HEK293 (cell line): ENCODE measurements at regions not wholly inside any gene's neighbourhood (a gene's known extent, or its start where the extent isn't known, plus 50 kb on each side); places are given as distances from the start of the nearest gene placed in this dataset.

Source experiments
- CTCF ChIA-PET: fragments of 350-600 bp; formaldehyde crosslinking; extraction: SDS; loops from one replicate; lab custom pipeline; 2021; ENCODE audit warnings: antibody characterized with exemption; lab: Yijun Ruan, JAX
- POLR2A ChIA-PET: fragments of 300-600 bp; formaldehyde crosslinking; extraction: SDS; loops from one replicate; lab custom pipeline; 2020; ENCODE audit warnings: antibody characterized with exemption, inconsistent platforms; lab: Yijun Ruan, JAX
- H3K27ac ChIP-seq: fragments of 200-500 bp; sonication (Bioruptor generic); 2 replicates; pipeline ENCODE4 v1.5.1; 2014; ENCODE audit warnings: low read depth, low read length, control low read depth, inconsistent platforms; ENCODE audit errors: extremely low read depth
- H3K36me3 ChIP-seq, 2 experiments: fragments of 200-500 bp in 1 of 2; sonication (Bioruptor generic) in 1 of 2; 1 replicate in 1 of 2; 2 replicates in 1 of 2; pipeline ENCODE4 v1.5.1; 2014 to 2017; ENCODE audit warnings: inconsistent platforms in 2 of 2, low read length in 2 of 2; ENCODE audit not compliant: control insufficient read depth in 2 of 2, insufficient read depth in 1 of 2
- H3K4me1 ChIP-seq: fragments of 200-500 bp; sonication (Bioruptor generic); 2 replicates; pipeline ENCODE4 v1.5.1; 2014; ENCODE audit warnings: mild to moderate bottlenecking, low read length, inconsistent platforms; ENCODE audit not compliant: control insufficient read depth, insufficient read depth
- H3K4me3 ChIP-seq: 2 replicates; pipeline ENCODE4 v1.5.1; 2011; ENCODE audit warnings: low read depth, mild to moderate bottlenecking, control low read depth, low read length, moderate library complexity
- H3K9me3 ChIP-seq: fragments of 200-500 bp; sonication (Bioruptor generic); 2 replicates; pipeline ENCODE4 v1.5.1; 2014; ENCODE audit warnings: low read depth, low read length, inconsistent platforms; ENCODE audit not compliant: control insufficient read depth, insufficient read depth
- FEZF1 ChIP-seq: fragments of 450-650 bp; formaldehyde crosslinking; IDR thresholded peaks from 2 replicates; pipeline ENCODE4 v1.5.1; 2016; ENCODE audit warnings: missing biosample characterization, missing genetic modification characterization
- GLI2 ChIP-seq: fragments of 450-650 bp; formaldehyde crosslinking; IDR thresholded peaks from 2 replicates; pipeline ENCODE4; 2017; ENCODE audit warnings: missing biosample characterization, missing genetic modification characterization, low read depth, borderline replicate concordance
- GLIS2 ChIP-seq: fragments of 450-650 bp; formaldehyde crosslinking; IDR thresholded peaks from 2 replicates; pipeline ENCODE4 v1.5.1; 2016; ENCODE audit warnings: missing biosample characterization, missing genetic modification characterization
- KLF8 ChIP-seq: fragments of 450-650 bp; formaldehyde crosslinking; IDR thresholded peaks from 2 replicates; pipeline ENCODE4 v1.5.1; 2016; ENCODE audit warnings: missing biosample characterization, missing genetic modification characterization
- PATZ1 ChIP-seq: fragments of 450-650 bp; formaldehyde crosslinking; IDR thresholded peaks from 2 replicates; pipeline ENCODE4 v1.5.1; 2016; ENCODE audit warnings: missing biosample characterization, missing genetic modification characterization
- SCRT1 ChIP-seq: fragments of 450-650 bp; formaldehyde crosslinking; IDR thresholded peaks from 2 replicates; pipeline ENCODE4 v1.5.1; 2016; ENCODE audit warnings: missing biosample characterization, missing genetic modification characterization, borderline replicate concordance
- SP2 ChIP-seq: fragments of 450-650 bp; formaldehyde crosslinking; IDR thresholded peaks from 2 replicates; pipeline ENCODE4 v1.5.1; 2016; ENCODE audit warnings: missing biosample characterization, missing genetic modification characterization
- TCF7L2 ChIP-seq: IDR thresholded peaks from 2 replicates; pipeline ENCODE4 v1.6.1; 2011; ENCODE audit warnings: low read depth, mild to moderate bottlenecking, inconsistent platforms, low read length, moderate library complexity, borderline replicate concordance
- WT1 ChIP-seq: fragments of 450-650 bp; formaldehyde crosslinking; IDR thresholded peaks from 2 replicates; pipeline ENCODE4 v1.5.1; 2016; ENCODE audit warnings: missing biosample characterization, missing genetic modification characterization
- YY1 ChIP-seq: fragments of 450-650 bp; formaldehyde crosslinking; IDR thresholded peaks from 2 replicates; pipeline ENCODE4 v1.5.1; 2018; ENCODE audit warnings: missing biosample characterization, missing genetic modification characterization
- ZBTB11 ChIP-seq: fragments of 450-650 bp; formaldehyde crosslinking; conservative IDR thresholded peaks from 2 replicates; pipeline ENCODE4 v1.5.1; 2016; ENCODE audit warnings: low read depth, missing biosample characterization, missing genetic modification characterization
- ZBTB20 ChIP-seq: fragments of 450-650 bp; formaldehyde crosslinking; IDR thresholded peaks from 2 replicates; pipeline ENCODE4 v1.5.1; 2016; ENCODE audit warnings: missing biosample characterization, missing genetic modification characterization
- ZBTB26 ChIP-seq: fragments of 450-650 bp; formaldehyde crosslinking; optimal IDR thresholded peaks from 2 replicates; pipeline ENCODE3; 2016; ENCODE audit warnings: missing biosample characterization, mild to moderate bottlenecking, missing genetic modification characterization
- ZBTB8A ChIP-seq: fragments of 450-650 bp; formaldehyde crosslinking; IDR thresholded peaks from 2 replicates; pipeline ENCODE4 v1.5.1; 2016; ENCODE audit warnings: missing biosample characterization, missing genetic modification characterization
- ZIC2 ChIP-seq: fragments of 450-650 bp; formaldehyde crosslinking; IDR thresholded peaks from 2 replicates; pipeline ENCODE4 v1.5.1; 2016; ENCODE audit warnings: missing biosample characterization, missing genetic modification characterization
- ZNF114 ChIP-seq: fragments of 450-650 bp; formaldehyde crosslinking; IDR thresholded peaks from 2 replicates; pipeline ENCODE4 v1.5.0; 2017; ENCODE audit warnings: missing biosample characterization, missing genetic modification characterization
- ZNF211 ChIP-seq: fragments of 450-650 bp; formaldehyde crosslinking; IDR thresholded peaks from 2 replicates; pipeline ENCODE4 v1.5.1; 2016; ENCODE audit warnings: low read depth, missing biosample characterization, missing genetic modification characterization
- ZNF266 ChIP-seq: fragments of 450-650 bp; formaldehyde crosslinking; IDR thresholded peaks from 2 replicates; pipeline ENCODE4 v1.5.1; 2016; ENCODE audit warnings: missing biosample characterization, missing genetic modification characterization, low read depth
- ZNF335 ChIP-seq: fragments of 450-650 bp; formaldehyde crosslinking; conservative IDR thresholded peaks from 2 replicates; pipeline ENCODE4 v1.5.1; 2016; ENCODE audit warnings: missing biosample characterization, missing genetic modification characterization
- ZNF555 ChIP-seq: fragments of 450-650 bp; formaldehyde crosslinking; conservative IDR thresholded peaks from 2 replicates; pipeline ENCODE4 v1.5.1; 2017; ENCODE audit warnings: missing biosample characterization, mild to moderate bottlenecking, missing genetic modification characterization, inconsistent platforms
- ZNF571 ChIP-seq: fragments of 450-650 bp; formaldehyde crosslinking; IDR thresholded peaks from 2 replicates; pipeline ENCODE4 v1.5.0; 2017; ENCODE audit warnings: missing biosample characterization, missing genetic modification characterization
- ZNF664 ChIP-seq: fragments of 450-650 bp; formaldehyde crosslinking; IDR thresholded peaks from 2 replicates; pipeline ENCODE4 v1.5.1; 2016; ENCODE audit warnings: missing biosample characterization, missing genetic modification characterization
- ZNF704 ChIP-seq: fragments of 450-650 bp; formaldehyde crosslinking; IDR thresholded peaks from 2 replicates; pipeline ENCODE4 v1.5.1; 2016; ENCODE audit warnings: missing biosample characterization, missing genetic modification characterization
- ZNF776 ChIP-seq: fragments of 450-650 bp; formaldehyde crosslinking; IDR thresholded peaks from 2 replicates; pipeline ENCODE4 v1.5.0; 2017; ENCODE audit warnings: missing biosample characterization, missing genetic modification characterization, borderline replicate concordance
- ZNF791 ChIP-seq: fragments of 450-650 bp; formaldehyde crosslinking; IDR thresholded peaks from 2 replicates; pipeline ENCODE4 v1.5.1; 2016; ENCODE audit warnings: missing biosample characterization, missing genetic modification characterization
- ZSCAN23 ChIP-seq: fragments of 450-650 bp; formaldehyde crosslinking; IDR thresholded peaks from 2 replicates; pipeline ENCODE4 v1.5.1; 2016; ENCODE audit warnings: missing biosample characterization, missing genetic modification characterization
- TF ChIP-seq, protein P1 (sequence below): fragments of 450-650 bp; formaldehyde crosslinking; IDR thresholded peaks from 2 replicates; pipeline ENCODE4 v1.5.1; 2017; ENCODE audit warnings: missing biosample characterization, missing genetic modification characterization
- TF ChIP-seq, protein P2 (sequence below): fragments of 450-650 bp; IDR thresholded peaks from 2 replicates; pipeline ENCODE4 v1.5.1; 2018; ENCODE audit warnings: missing biosample characterization, missing genetic modification characterization

- H3K27ac ChIP-seq: peak overlapping the region; percentile 67; the same call in 1 of the 2 replicates
- TF ChIP-seq ZNF571: no peak
- TF ChIP-seq ZNF114 (tag by site-specific recombination): no peak
- no peak for TF ChIP-seq ZNF776 (tag by site-specific recombination)
- no peak for TF ChIP-seq FEZF1 (tag by site-specific recombination)
- TF ChIP-seq TCF7L2: no peak
- TF ChIP-seq ZNF664 (tag by site-specific recombination): no peak
- TF ChIP-seq, protein P1, sequence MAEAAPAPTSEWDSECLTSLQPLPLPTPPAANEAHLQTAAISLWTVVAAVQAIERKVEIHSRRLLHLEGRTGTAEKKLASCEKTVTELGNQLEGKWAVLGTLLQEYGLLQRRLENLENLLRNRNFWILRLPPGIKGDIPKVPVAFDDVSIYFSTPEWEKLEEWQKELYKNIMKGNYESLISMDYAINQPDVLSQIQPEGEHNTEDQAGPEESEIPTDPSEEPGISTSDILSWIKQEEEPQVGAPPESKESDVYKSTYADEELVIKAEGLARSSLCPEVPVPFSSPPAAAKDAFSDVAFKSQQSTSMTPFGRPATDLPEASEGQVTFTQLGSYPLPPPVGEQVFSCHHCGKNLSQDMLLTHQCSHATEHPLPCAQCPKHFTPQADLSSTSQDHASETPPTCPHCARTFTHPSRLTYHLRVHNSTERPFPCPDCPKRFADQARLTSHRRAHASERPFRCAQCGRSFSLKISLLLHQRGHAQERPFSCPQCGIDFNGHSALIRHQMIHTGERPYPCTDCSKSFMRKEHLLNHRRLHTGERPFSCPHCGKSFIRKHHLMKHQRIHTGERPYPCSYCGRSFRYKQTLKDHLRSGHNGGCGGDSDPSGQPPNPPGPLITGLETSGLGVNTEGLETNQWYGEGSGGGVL: peak; percentile 81
- TF ChIP-seq ZNF704: no peak
- TF ChIP-seq ZIC2 (tag by site-specific recombination): peak; percentile 58; the same call in 1 of the 2 replicates
- peak; percentile 46 for TF ChIP-seq ZNF335 (tag by site-specific recombination)
- TF ChIP-seq ZNF791 (tag by site-specific recombination): no peak
- TF ChIP-seq WT1 (tag by site-specific recombination): no peak
- TF ChIP-seq ZNF555 (tag by site-specific recombination): no peak
- no peak for TF ChIP-seq SCRT1
- TF ChIP-seq ZSCAN23 (tag by site-specific recombination): no peak
- TF ChIP-seq KLF8 (tag by site-specific recombination): peak; percentile 35; the same call in 1 of the 2 replicates
- TF ChIP-seq GLI2: no peak
- TF ChIP-seq ZBTB20: peak; percentile 36; the same call in 1 of the 2 replicates
- no peak for TF ChIP-seq ZBTB11 (tag by site-specific recombination)
- peak; percentile 60 for TF ChIP-seq PATZ1 (tag by site-specific recombination)
- TF ChIP-seq YY1 (tag by site-specific recombination): no peak
- TF ChIP-seq ZNF211 (tag by site-specific recombination): no peak
- no peak for TF ChIP-seq ZNF266 (tag by site-specific recombination)
- TF ChIP-seq, protein P2, sequence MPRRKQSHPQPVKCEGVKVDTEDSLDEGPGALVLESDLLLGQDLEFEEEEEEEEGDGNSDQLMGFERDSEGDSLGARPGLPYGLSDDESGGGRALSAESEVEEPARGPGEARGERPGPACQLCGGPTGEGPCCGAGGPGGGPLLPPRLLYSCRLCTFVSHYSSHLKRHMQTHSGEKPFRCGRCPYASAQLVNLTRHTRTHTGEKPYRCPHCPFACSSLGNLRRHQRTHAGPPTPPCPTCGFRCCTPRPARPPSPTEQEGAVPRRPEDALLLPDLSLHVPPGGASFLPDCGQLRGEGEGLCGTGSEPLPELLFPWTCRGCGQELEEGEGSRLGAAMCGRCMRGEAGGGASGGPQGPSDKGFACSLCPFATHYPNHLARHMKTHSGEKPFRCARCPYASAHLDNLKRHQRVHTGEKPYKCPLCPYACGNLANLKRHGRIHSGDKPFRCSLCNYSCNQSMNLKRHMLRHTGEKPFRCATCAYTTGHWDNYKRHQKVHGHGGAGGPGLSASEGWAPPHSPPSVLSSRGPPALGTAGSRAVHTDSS (tag by site-specific recombination): no peak
- TF ChIP-seq SP2 (tag by site-specific recombination): no peak
- TF ChIP-seq GLIS2 (tag by site-specific recombination): peak; percentile 64
- TF ChIP-seq ZBTB8A (tag by site-specific recombination): peak; percentile 91
- TF ChIP-seq ZBTB26: peak; percentile 76
Observed at GRCh38 chr4:176002007-176002613, 63.5 kb upstream of the WDR17 start.

More at GRCh38 chr4:176002007-176002613, 63.5 kb upstream of the WDR17 start:
- H3K9me3 ChIP-seq: no peaks in the 10 kb centered on the region
- peak overlapping the region; percentile 50 for H3K4me3 ChIP-seq
- POLR2A ChIA-PET: interaction anchor here (1.6 kb wide), 1 partner anchor 9 kb away, joined by 4 read pairs; no protein-coding TSS in a partner anchor
- H3K4me1 ChIP-seq: peaks cover 4% of the 10 kb centered on the region
- H3K36me3 ChIP-seq: no peaks in the 10 kb centered on the region
- CTCF ChIA-PET: no interaction called here
